ENCODE measurements at regions not wholly inside any gene's neighbourhood (a gene's known extent, or its start where the extent isn't known, plus 50 kb on each side); places are given as distances from the start of the nearest gene placed in this dataset.

DNA sequence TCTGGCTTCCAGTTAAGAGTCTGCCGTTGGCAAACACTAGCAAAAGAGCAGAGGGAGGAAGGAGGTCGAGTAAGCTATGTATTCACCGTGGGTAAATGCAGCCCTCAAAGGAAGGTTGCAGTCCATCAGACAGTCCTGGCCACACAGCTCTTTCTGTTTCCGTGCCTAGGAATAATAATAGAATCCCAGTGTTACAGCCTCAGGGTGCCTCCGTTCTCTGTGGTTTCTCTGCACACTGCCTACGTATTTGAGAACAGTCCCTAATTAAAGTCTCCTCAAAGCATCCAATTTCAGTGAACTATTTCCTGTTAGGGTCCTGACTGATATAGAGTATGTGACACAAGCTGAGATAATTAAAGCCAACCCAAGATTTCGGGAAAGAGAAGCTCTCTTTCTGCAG is 176.7 kb downstream of the GPAM start:
- no peak overlapping the region for H3K27ac ChIP-seq
- DNase-seq = no peak
- TF ChIP-seq POLR2A (IDR thresholded peaks at IDR 0.05) (no peak), POLR2AphosphoS5 (IDR thresholded peaks at IDR 0.05) (no peak)
- TF ChIP-seq, protein P1, sequence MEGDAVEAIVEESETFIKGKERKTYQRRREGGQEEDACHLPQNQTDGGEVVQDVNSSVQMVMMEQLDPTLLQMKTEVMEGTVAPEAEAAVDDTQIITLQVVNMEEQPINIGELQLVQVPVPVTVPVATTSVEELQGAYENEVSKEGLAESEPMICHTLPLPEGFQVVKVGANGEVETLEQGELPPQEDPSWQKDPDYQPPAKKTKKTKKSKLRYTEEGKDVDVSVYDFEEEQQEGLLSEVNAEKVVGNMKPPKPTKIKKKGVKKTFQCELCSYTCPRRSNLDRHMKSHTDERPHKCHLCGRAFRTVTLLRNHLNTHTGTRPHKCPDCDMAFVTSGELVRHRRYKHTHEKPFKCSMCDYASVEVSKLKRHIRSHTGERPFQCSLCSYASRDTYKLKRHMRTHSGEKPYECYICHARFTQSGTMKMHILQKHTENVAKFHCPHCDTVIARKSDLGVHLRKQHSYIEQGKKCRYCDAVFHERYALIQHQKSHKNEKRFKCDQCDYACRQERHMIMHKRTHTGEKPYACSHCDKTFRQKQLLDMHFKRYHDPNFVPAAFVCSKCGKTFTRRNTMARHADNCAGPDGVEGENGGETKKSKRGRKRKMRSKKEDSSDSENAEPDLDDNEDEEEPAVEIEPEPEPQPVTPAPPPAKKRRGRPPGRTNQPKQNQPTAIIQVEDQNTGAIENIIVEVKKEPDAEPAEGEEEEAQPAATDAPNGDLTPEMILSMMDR (IDR thresholded peaks at IDR 0.05 in 8 of 11, conservative IDR thresholded peaks at IDR 0.05 in 3 of 11) = no peak
- intact Hi-C loops (cut with DNase I; ENCODE audit: low total_unique reads) = no loop called here
- no peaks in the 10 kb centered on the region for H3K4me1 ChIP-seq
- H3K9me3 ChIP-seq = no peaks in the 10 kb centered on the region
- no peak overlapping the region for H3K4me3 ChIP-seq
- no peaks in the 10 kb centered on the region for H3K36me3 ChIP-seq
- 67 to 85% (median 77%) methylated on average over 7 of the region's 7 CpGs for WGBS, 5 donors
- no peaks in the 10 kb centered on the region for H3K27me3 ChIP-seq (replicated peaks in 1 of 7)

DNA sequence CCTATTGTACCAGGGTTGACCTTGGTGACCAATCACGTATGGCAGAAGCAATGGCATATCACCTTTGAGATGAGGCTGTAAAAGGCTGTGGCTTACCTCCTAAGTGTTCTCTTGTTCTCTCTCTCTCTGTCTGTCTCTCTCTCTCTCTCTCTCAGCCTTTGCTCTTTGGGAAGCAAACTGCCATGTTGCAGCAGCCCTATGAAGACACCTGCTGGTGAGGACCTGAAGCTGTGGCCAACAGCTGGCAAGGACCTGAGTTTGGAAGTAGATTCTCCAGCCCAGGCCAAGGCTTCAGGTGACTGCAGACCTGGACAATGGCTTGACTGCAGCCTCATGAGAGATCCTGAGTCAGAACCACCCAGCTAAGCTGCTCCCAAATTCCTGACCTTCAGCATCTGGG is 161.4 kb downstream of the GPAM start:
- WGBS, 5 donors = 54 to 78% (median 65%) methylated on average over 1 of the region's 1 CpG
- Histone ChIP-seq H3K9me3 (peaks cover 0 to 5% (median 0%) of the 10 kb centered on the region in 8 donors), H3K27me3 (replicated peaks in 1 of 7) (no peaks in the 10 kb centered on the region), H3K27ac (no peak overlapping the region), H3K36me3 (no peaks in the 10 kb centered on the region), H3K4me3 (no peak overlapping the region), H3K4me1 (no peaks in the 10 kb centered on the region)
- TF ChIP-seq POLR2A (IDR thresholded peaks at IDR 0.05) (no peak), POLR2AphosphoS5 (IDR thresholded peaks at IDR 0.05) (no peak)
- TF ChIP-seq, protein P1 (IDR thresholded peaks at IDR 0.05 in 8 of 11, conservative IDR thresholded peaks at IDR 0.05 in 3 of 11) = no peak
- intact Hi-C loops (cut with DNase I; ENCODE audit: low total_unique reads) = no loop called here
- no peak for DNase-seq

DNA sequence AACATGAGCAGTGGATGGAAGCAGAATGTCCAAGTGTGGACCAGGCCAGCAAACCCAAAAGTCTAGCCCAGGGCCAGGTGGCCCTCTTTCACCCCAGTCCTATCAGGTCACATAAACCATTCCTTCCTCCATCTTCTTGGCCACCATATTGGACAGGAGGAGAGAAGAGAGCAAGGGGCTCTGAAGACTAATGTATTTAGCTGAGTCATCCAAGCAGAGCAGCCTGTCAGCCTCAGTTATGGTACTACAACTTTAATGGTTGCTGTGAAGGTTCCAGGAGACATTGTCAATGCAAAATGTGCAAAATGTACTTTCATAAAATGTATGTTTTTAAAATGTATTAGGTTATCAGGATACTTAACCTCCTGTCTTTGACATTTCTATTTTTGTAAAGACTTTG is 159.5 kb downstream of the GPAM start:
- H3K27me3 ChIP-seq (replicated peaks in 1 of 7) = no peaks in the 10 kb centered on the region

DNA sequence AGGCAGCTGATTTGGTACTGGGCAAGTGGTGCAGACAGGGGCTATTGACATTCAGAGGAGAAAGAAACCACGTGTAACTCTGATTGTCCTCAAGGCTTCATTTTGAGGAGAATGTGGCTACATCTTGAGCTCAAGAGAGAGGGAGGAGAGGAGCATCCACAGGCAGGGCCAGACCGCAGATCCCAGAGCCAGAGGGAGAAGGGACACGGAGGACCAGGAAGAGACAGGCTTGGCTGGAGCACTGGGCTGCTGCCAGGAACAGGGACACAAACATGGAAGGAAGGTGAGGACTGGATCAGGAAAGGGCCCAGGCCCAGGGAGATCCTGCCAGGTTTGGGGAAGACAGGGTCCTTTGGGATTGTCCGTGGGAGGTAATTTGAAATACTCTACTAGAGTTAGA is 158.3 kb downstream of the GPAM start:
- Histone ChIP-seq H3K9me3 (peaks cover 0 to 17% (median 11%) of the 10 kb centered on the region in 8 donors), H3K4me3 (no peak overlapping the region), H3K36me3 (no peaks in the 10 kb centered on the region), H3K4me1 (no peaks in the 10 kb centered on the region), H3K27me3 (replicated peaks in 1 of 7) (no peaks in the 10 kb centered on the region), H3K27ac (no peak overlapping the region)
- intact Hi-C loops (cut with DNase I; ENCODE audit: low total_unique reads) = no loop called here
- no peak for DNase-seq
- WGBS, 5 donors = 81 to 88% (median 82%) methylated on average over 4 of the region's 4 CpGs
- no peak for TF ChIP-seq POLR2AphosphoS5 (IDR thresholded peaks at IDR 0.05)
- TF ChIP-seq, protein P1 (IDR thresholded peaks at IDR 0.05 in 8 of 11, conservative IDR thresholded peaks at IDR 0.05 in 3 of 11) = no peak
- TF ChIP-seq POLR2A (IDR thresholded peaks at IDR 0.05) = no peak

More for the DNA sequence above, 159.5 kb downstream of the GPAM start:
- no peaks in the 10 kb centered on the region for H3K36me3 ChIP-seq
- TF ChIP-seq POLR2A (IDR thresholded peaks at IDR 0.05) (no peak), POLR2AphosphoS5 (IDR thresholded peaks at IDR 0.05) (no peak)
- TF ChIP-seq, protein P1 (IDR thresholded peaks at IDR 0.05 in 8 of 11, conservative IDR thresholded peaks at IDR 0.05 in 3 of 11) = no peak
- no peak overlapping the region for H3K27ac ChIP-seq
- H3K4me3 ChIP-seq = no peak overlapping the region
- peaks cover 0 to 6% (median under 1%) of the 10 kb centered on the region in 8 donors for H3K9me3 ChIP-seq
- DNase-seq = no peak
- H3K4me1 ChIP-seq = no peaks in the 10 kb centered on the region
- intact Hi-C loops (cut with DNase I; ENCODE audit: low total_unique reads) = no loop called here

All from spleen (tissue), 11 donors.